RPMI8226 (cell line): ENCODE measurements at regions not wholly inside any gene's neighbourhood (a gene's known extent, or its start where the extent isn't known, plus 50 kb on each side); places are given as distances from the start of the nearest gene placed in this dataset.
"Not testable (repeated sequence)": the region's sequence is repeated elsewhere in the genome, so short reads cannot be mapped to it uniquely, and the experiment has no call there.

Experiments
- DNase-seq: peaks from one replicate; pipeline ENCODE4 v3.0.0-alpha.2; 2015

DNA sequence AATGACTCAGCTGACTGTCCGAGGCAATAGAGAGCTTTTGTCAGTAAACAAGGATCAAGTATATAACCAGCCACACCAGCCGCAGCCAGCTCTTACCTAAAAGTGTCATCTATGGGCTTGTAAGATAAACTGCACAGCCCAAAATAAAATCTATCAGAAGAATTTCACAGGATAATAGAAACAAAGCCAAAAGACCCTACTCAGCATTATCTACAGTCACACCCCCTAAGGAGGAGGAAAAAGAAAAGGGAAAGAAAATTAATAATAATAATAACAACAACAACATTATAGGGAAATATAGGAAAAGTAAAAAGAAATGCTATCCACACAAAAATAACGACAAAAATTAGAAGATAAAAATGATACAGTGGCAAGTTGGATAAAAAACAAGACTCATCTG lies 1883.8 kb downstream of the OLFM4 start:
- DNase-seq = no peak

DNA sequence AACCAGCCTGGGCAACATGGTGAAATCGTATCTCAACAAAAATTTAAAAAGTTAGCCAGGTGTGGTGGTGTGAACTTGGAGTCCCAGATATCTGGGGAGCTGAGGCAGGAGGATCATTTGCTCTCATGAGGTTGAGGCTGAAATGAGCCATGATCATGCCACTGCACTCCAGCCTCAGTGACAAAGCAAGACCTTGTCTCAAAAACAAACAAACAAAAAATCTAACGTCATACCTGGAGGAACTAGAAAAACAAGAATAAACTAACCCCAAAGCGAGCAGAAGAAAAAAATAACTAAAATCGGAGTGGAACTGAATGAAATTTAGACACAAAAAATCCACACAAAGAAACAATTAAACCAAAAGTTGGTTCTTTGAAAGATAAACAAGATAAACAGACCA lies 1885.1 kb downstream of the OLFM4 start:
- DNase-seq = no peak

DNA sequence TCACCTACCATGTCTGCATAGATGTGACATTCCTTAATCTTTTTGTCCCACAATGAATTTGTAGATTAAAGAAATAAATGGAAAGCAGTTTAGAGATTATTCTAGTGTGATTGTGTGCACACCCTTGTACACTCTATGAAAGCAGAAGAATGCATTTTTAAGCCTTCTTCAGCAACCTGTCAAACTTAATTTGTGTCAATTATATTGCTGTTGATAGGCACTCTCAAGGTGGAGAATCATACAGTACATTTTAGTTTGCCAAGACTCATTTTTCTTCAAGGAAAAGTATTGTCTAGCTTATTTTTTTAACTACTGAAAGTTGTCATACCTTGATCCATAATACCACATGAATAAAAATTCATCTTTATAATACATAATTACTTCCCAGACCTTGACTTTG lies 1898.9 kb downstream of the OLFM4 start:
- no peak for DNase-seq

DNA sequence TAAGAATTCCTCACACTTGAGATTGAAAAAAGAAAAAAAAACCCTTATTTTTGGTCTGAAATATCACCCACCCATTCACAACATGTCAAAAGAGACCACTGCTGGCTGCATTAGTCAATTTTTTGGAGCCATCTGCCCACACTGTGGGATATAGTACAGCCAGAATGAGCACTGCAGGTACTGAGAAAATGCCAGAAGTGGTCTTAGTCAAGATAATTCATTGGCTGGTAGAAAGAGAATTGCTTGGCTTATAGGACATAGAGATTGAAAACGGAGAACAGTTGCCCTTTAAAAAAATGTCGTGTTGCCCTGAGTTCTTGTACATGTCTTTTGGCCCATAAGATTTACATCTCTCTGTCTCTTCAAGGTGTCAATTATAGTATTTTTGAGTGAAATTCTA lies 1899.5 kb downstream of the OLFM4 start:
- DNase-seq = no peak

DNA sequence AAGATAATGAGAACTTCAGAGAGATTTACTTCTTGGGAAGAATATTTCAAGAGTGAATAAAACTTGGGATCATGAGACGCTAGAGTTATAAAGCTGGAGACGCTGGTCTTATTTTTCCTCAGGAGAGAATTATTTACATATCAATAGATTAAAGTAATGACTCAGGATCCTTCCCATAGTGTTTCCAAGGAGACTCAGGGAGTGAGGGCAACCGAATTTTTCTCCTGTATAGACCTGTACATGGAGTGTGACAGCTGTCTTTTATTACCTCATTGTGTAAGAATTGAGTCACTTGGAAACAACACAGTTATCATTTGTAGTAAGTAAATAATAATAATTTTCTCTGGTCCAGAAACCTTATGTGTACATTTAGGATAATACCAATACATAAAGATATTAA lies 1905.5 kb downstream of the OLFM4 start:
- DNase-seq = no peak

DNA sequence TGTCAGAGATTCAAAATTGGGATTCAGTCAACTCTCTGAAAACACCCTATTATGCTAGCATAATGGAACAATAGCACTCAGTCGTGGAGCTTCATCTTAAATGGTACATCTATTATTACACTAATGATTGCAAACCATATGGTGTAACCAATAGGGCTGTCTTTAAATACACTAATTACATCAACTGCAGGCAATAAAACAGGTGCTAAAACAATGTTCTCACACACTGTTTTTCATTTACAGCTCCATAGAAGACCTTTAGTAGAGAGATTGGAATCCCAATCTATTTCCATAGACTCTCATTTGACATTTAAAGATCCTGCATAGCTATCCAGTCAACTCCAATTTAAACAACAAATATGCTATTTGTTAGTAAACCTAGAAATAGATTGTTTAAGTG lies 1917.4 kb downstream of the OLFM4 start:
- DNase-seq = no peak

DNA sequence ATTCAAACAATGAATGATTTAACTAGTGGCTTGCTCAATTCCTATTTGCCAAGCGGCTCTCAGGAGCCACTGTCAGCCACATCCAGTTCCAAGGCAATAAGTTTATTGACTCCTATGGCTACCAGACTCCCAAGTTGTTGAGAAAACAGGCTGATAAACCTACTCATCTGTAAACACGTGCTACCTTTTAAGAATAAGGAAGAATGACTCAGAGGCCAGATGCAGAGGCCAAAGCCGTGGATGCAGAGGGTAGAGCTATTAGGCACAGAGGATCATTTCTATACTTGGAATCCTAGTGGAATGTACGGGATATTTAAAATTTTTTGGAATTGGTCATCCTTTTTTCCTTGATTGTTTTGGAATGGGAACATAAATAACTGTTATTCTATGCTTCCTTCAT lies 1921.1 kb downstream of the OLFM4 start:
- no peak for DNase-seq

DNA sequence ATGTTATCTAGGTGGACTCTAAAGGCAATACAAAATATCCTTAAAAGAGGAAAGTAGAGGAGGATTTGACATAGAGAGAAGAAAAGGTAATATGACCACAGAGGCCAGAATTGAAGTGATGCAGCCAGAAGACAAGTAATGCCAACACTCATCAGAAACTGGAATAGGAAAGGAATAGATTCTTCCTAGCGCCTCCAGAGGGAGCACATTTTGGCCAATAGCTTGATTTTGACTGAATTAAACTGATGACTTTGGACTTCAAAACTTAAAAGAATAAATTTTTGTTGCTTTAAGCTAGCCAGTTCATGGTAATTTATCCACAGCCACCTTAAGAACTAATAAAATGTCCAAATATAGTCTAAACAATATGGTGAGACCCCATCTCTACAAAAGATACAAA lies 1921.9 kb downstream of the OLFM4 start:
- DNase-seq = no peak

DNA sequence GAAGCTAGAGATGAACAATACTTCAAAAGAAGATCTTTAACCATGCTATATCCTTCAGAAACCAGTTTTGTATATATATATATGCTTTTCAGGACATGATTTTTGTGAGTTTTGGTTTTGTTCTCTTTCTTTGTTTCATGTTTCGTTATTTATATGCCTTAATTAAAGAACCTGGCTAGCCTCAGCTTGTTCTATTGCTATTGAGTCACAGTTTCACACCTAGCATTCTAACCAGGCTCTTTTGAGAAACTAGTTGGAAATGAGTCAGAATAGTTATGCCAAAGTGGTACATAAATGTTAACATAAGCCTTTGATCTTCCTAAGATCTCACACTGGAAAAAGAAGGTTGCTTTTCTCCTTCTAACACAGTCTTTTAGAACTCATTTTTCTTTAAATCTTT lies 1925.2 kb downstream of the OLFM4 start:
- DNase-seq = no peak

DNA sequence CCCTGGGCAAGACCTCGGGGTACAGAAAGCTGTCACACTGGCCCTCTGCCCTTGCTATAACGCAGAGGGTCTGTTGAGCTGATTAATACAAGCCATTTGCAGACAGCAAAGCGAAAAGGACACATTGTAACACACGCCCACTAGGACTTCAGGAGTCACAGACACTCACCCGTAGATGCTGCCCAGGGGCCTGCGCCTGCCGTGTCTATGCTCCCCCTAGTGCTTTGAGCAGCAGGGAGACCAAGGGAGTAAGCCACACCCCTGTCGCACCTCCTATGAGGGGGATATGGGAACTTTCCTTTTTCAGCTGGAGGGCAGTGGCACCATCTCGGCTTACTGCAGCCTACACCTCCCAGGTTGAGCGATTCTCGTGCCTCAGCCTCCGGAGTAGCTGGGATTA lies 1930.2 kb downstream of the OLFM4 start:
- no peak for DNase-seq

DNA sequence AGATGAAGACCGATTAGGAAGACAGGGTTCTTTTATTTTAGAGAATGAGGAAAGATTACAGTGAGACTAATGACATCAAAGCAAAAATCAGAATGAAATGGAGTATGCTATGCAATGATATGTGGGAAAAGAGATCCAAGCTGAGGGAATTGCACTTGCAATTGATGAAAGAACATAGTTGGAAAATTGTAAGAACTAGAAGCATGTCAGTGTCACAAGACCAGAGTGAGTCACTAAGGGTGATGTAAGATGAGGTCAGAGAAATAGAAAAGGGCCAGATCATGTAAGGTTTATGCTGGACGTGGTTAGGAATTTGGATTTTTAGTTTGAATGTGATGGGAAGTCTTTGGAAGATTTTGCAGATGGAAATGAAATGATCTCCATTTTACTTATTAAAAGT lies 1937.3 kb downstream of the OLFM4 start:
- DNase-seq = no peak

DNA sequence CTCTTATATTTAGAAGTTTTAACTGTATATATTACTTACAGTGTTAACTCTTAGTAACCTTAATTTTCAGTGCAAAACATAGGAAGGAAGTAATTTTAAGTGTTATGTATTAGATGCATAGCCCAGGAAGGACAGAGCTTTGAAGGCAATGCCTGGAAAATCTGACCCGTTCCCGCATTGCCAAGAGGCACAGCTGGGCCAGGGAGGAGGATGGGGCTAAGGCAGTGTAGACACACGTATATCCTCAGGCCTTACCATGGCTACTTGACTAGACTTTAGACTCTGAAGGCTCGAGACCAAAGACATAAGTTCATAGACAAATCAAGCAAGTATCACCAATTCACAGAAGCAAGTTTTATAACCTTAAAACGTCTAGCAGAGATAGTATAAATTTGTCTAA lies 1944.2 kb downstream of the OLFM4 start:
- DNase-seq = no peak

DNA sequence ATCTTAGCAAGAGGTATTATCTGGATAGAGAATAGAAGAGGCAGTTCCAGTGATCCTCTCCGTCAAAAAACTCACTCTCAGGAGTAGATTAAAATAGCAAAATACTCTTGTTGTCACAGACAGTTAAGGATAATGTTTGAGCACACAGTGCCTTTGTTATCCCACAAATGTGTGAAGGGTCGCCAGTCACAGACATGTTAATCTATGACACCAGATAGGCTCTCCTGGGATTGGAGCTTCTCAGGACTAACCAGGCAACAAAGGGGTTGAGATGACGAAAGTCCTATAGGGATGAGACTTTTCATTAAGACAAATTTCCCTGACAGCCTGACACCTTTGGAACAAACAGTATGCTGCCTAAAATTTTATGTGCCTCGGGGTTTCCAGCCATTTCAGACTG lies 1947.1 kb downstream of the OLFM4 start:
- no peak for DNase-seq

DNA sequence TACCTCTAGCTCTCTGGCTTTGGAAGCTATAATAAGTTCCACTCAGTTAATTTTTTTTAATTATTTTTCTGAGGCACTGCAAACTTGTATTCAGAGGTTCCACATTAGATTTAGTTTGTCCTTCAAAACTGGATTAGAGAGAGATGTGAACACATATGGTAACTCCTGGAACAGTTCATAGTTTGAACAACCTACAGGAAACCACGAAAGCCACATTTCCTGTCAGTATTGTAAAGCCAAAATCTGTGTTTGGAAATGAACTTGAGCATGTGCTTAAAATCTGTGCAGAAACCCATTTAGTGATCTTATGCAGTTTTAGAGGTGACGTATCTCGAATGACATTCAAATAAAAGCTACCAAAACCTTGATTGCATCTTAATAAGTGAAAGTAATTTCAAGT lies 1952.0 kb downstream of the OLFM4 start:
- peak; percentile 2 for DNase-seq

DNA sequence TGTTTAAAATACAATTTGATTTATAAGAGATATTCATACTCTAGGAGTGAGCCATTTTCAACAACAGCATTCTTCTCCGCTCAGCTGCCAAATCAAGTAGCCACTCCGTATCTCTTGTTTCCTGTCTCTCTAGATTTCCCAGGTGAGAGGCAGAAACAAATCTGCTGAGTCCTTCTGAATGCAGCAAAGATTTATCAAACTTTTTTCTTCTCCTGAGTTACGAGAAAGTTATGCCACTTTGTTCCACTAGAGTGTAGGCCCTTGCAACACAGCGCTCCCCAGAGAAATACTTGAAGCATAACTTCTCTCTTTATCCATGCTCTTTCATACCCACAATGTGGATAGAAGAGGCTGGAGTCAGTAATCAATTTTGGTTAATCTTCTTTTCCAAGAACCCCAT lies 1960.8 kb downstream of the OLFM4 start:
- no peak for DNase-seq

DNA sequence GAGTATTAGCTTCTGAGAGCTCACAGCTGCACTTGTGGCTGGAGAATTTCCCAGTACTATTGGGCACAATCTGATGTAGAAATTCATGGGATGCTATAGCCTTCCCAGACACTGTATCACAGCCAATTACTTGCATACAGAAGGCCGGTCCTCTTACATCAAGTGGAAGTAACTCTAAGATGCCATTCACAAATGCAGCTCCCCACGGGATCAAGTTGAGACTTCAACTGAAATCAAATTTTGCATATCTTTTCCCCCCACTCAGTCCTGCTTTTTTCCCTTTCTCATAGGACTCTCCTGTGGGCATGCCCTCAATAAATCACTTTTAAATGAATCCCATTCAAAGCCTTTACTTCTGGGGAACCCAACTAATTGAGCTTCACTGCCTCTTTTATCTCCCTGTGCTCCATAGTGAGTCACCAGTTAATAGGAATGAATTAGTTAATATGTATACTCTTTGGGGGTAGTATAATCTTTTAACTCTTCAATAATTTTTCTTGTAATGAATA lies 1970.8 kb downstream of the OLFM4 start:
- DNase-seq = no peak

DNA sequence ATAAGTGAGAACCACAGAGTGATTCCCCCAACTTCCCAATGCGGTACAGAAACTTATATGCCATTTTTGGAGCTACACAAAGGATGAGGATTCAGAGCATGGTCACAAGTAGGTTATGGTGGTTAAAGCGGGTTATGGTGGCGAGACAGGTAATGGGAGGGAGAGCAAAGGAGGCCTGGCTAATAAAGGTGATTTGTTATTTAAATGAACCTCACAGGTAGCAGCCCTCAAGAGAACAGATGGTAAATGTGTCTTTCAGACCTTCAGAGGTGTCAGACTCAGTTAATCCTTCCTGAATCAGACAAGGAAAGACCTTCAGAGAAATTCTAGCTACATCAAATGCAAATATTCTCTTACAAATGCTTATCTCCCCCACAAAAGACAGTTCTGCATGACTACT lies 1971.4 kb downstream of the OLFM4 start:
- no peak for DNase-seq

DNA sequence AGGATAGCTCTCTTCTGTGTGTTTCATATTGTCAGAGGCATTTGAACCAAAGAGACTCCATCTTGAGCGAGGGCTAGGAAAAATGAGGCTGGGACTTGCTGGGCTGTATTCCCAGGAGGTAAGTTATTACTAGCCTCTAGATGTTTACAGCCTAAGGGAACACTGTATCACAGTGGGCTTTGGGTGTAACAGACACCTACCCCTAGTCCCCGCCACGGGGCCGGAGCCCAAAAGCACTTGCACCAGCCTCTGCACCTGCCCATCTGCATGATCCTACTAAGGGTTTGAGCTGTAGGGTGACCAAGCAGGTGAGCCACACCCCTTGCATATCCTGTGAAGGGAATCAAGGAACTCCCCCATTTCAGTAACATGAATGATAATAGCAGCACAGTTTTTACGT lies 1972.2 kb downstream of the OLFM4 start:
- DNase-seq = no peak

DNA sequence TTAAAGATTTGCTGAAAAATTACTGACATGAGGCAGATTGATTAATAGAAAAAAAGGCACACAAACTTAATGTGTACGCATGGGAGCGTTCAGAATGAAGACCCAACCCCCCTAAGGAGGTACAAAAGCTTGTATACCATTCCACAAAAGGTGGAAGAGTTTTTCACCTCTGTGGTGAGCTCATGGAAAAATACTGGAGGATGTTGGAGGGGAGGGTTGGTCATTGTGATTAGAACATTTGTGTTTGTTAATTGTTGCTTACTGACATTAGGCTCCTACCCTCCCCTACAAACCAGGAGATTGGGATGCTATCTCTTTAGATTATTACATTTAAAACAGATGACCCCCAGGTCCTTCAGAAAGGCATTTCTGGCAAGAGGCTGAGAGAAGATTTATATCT lies 1973.3 kb downstream of the OLFM4 start:
- DNase-seq = no peak

DNA sequence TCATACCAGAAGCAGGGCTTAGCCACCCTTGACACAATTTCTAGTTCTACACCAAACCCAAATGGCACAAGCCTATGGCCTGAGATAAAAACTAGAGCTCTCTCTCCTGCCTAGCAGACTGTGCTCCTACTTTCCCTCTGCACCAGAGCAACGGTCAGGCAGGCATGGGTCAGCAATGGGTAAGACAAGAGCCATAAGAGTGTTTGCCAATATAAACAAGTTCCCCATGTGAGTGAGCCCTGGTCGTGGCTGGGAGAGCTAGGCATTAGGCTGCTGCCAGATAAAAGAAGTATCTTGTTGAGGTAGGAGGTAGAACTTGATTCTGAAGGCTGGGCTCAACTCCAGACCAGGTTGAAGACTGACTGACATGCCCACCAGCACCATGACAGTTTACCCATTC lies 1979.1 kb downstream of the OLFM4 start:
- no peak for DNase-seq

DNA sequence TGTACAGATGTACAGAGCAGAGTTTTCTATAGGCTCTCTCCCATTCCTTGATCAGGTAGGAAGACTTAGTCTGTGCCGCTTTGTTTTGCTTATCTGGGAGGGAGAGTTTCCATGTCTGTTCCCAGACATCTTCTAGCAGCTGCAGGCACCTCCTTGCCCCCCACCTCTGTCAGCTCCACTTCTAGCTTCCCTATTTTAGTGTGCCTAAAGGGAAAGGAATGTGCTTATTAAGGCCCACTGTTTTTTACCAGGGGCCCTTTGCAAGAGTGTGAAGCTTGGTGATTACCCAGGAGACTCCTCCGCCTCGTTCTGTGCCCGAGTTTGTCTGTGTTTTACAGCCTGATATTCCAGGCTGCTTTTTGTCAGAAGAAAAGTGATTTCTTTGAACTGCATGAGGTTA lies 1984.4 kb downstream of the OLFM4 start:
- no peak for DNase-seq

DNA sequence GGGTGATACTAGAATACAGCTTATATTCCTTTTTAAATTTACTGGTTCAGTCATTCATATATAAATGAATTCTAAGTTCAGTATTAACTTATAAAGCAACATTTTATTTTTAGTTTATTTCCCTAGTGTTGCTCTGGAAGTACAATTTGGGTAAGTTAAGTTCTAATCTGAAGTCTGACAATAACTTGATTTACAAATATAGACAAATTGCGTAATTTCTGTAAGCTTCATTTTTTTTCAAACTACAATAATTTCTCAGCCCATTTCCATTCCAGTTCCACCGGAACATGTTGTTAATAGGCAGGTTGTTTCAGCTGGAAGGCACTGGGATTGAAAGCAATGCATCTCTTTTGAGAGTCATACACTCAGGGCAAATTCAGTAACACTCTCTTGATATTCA lies 2000.7 kb downstream of the OLFM4 start:
- DNase-seq = no peak

DNA sequence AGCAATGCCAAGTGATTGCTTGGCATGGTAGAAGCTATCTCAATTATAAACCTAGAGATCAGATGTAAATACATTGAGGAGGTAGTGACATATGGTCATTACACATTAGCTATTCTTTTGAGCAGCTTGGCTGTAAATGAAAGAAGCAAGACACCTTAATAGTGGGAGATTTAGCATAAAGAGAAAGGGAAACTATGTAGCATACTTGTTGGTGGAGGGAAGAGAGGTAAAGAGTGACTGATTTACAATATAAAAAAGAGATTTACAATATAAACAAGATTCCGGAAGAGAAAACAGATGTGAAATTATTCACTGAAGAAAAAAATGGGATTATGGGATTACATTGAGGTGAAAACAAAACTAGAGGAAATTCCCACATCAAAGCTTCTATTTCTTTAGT lies 2009.6 kb downstream of the OLFM4 start:
- DNase-seq = no peak

DNA sequence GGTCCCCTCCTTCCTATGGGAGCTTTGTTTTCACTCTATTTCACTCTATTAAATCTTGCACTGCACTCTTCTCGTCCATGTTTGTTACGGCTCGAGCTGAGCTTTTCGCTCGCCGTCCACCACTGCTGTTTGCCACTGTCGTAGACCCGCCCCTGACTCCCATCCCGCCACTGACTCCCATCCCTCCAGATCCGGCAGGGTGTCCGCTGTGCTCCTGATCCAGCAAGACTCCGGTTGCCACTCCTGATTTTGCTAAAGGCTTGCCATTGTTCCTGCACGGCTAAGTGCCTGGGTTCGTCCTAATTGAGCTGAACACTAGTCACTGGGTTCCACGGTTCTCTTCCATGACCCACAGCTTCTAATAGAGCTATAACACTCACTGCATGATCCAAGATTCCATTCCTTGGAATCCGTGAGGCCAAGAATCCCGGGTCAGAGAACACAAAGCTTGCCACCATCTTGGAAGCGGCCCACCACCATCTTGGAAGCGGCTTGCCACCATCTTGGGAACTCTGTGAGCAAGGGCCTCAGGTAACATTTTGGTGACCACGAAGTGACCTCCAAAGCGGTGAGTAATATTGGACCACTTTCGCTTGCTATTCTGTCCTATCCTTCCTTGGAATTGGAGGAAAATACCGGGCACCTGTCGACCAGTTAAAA lies 2025.4 kb downstream of the OLFM4 start:
- DNase-seq = not testable (repeated sequence)

DNA sequence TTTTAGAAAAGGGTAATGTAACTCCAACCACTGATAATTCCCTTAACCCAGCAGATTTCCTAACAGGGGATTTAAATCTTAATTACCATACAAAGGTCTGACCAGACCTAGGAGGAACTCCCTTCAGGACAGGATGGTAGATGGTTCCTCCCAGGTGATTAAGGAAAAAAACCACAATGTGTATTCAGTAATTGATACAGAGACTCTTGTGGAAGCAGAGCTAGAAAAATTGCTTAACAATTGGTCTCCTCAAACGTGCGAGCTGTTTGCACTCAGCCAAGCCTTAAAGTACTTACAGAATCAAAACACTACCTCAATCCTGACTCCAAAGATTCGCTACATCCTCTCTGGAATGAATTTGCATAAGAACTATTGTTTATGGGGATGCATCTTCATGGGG lies 2027.1 kb downstream of the OLFM4 start:
- not testable (repeated sequence) for DNase-seq

DNA sequence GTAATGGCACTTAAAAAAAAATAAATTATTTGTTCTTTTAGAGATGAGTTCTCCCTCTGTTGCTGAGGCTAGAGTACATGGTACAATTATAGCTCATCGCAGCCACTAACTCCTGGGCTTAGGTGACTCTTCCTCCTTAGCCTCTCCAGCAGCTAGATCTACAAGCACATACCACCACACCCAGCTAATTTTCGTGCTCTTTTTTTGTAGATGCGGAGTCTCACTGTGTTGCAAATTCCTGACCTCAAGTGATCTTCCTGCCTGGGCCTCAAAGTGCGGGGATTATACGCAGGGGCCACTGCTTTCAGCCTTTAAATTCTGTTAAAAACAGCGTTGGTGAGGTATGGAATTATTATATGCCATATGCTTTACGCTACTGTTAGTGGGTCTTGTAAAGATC lies 2034.0 kb downstream of the OLFM4 start:
- no peak for DNase-seq
